Stimulated activated CD8-positive, alpha-beta memory T cell treated with anti-CD3 and anti-CD28 coated beads, Interleukin-15, amount 100 ng/mL, for 4 hours (primary cell): ENCODE measurements at regions not wholly inside any gene's neighbourhood (a gene's known extent, or its start where the extent isn't known, plus 50 kb on each side); places are given as distances from the start of the nearest gene placed in this dataset.

Source experiments
- DNase-seq, 2 donors: peaks; one replicate each; pipeline ENCODE4 v3.0.0-alpha.2; 2020; ENCODE audit warnings: low read depth in 2 of 2

- no peak for DNase-seq
These were observed 690.8 kb upstream of the ARGLU1 start for GRCh38 chr13:107258599-107259187.

GRCh38 chr13:107254392-107254791 is 686.5 kb upstream of the ARGLU1 start:
- no peak for DNase-seq

GRCh38 chr13:107252428-107252827 is 684.5 kb upstream of the ARGLU1 start:
- no peak for DNase-seq

- DNase-seq: no peak
These were observed 684.1 kb upstream of the ARGLU1 start for GRCh38 chr13:107252021-107252420.

GRCh38 chr13:107251341-107251740 is 683.4 kb upstream of the ARGLU1 start:
- DNase-seq: no peak

GRCh38 chr13:107250628-107251027 is 682.7 kb upstream of the ARGLU1 start:
- DNase-seq: no peak

GRCh38 chr13:107244241-107244640 is 676.3 kb upstream of the ARGLU1 start:
- no peak for DNase-seq

- DNase-seq: no peak
These were observed 674.2 kb upstream of the ARGLU1 start for GRCh38 chr13:107242138-107242537.

GRCh38 chr13:107241381-107241780 is 673.4 kb upstream of the ARGLU1 start:
- no peak for DNase-seq

- DNase-seq: no peak
These were observed 671.3 kb upstream of the ARGLU1 start for GRCh38 chr13:107239213-107239612.

GRCh38 chr13:107238262-107238981 is 670.5 kb upstream of the ARGLU1 start:
- no peak for DNase-seq

GRCh38 chr13:107234319-107235073 is 666.6 kb upstream of the ARGLU1 start:
- DNase-seq: no peak

- DNase-seq: no peak
These were observed 665.6 kb upstream of the ARGLU1 start for GRCh38 chr13:107233541-107233940.

- DNase-seq: no peak
These were observed 664.0 kb upstream of the ARGLU1 start for GRCh38 chr13:107231944-107232343.

GRCh38 chr13:107223867-107224266 is 655.9 kb upstream of the ARGLU1 start:
- DNase-seq: no peak

GRCh38 chr13:107222597-107222996 is 654.7 kb upstream of the ARGLU1 start:
- no peak for DNase-seq

GRCh38 chr13:107220245-107220644 is 652.3 kb upstream of the ARGLU1 start:
- DNase-seq: no peak

GRCh38 chr13:107217251-107217650 is 649.3 kb upstream of the ARGLU1 start:
- no peak for DNase-seq

- no peak for DNase-seq
These were observed 648.3 kb upstream of the ARGLU1 start for GRCh38 chr13:107216046-107216755.

GRCh38 chr13:107211073-107211472 is 643.1 kb upstream of the ARGLU1 start:
- DNase-seq: no peak

GRCh38 chr13:107210723-107211030 is 642.7 kb upstream of the ARGLU1 start:
- no peak for DNase-seq
